Activated CD8-positive, alpha-beta memory T cell treated with anti-CD3 and anti-CD28 coated beads, Interleukin-2, amount 10 ng/mL, durations not matched to agents 7 days and 5 days (primary cell): ENCODE measurements at regions not wholly inside any gene's neighbourhood (a gene's known extent, or its start where the extent isn't known, plus 50 kb on each side); places are given as distances from the start of the nearest gene placed in this dataset.

Experiments
- ATAC-seq: fragments of 150-1000 bp; cut with Tn5 transposase; one replicate; pipeline ENCODE4 v1.10.0; 2021; ENCODE audit warnings: moderate library complexity
- CTCF ChIA-PET: fragments of 350-600 bp; sonication (Branson Sonifier 250); formaldehyde crosslinking; loops from one replicate; lab custom pipeline; 2021; ENCODE audit warnings: antibody characterized with exemption; lab: Charles Lee
- DNase-seq: peaks from one replicate; pipeline ENCODE4 v3.0.0-alpha.2; 2020
- H3K27ac Mint-ChIP-seq: one replicate; pipeline ENCODE4 v1.8.0; 2021; ENCODE audit warnings: mild to moderate bottlenecking, mixed read lengths
- H3K27me3 Mint-ChIP-seq: one replicate; pipeline ENCODE4 v1.8.0; 2021; ENCODE audit warnings: mixed read lengths
- H3K36me3 Mint-ChIP-seq: one replicate; pipeline ENCODE4 v1.8.0; 2021; ENCODE audit warnings: mild to moderate bottlenecking, mixed read lengths
- H3K4me1 Mint-ChIP-seq: one replicate; pipeline ENCODE4 v1.8.0; 2021; ENCODE audit warnings: mixed read lengths
- H3K4me3 Mint-ChIP-seq: one replicate; pipeline ENCODE4 v1.8.0; 2021; ENCODE audit warnings: mild to moderate bottlenecking, moderate library complexity, mixed read lengths
- H3K9me3 Mint-ChIP-seq: one replicate; pipeline ENCODE4 v1.8.0; 2022; ENCODE audit warnings: low read depth, mixed read lengths

GRCh38 chr14:98172243-98172778 is 1099.7 kb downstream of the BCL11B start:
- CTCF ChIA-PET: interaction anchor here (0.8 to 2.6 kb wide), 9 partner anchors 10 to 144 kb away, joined by 3 to 14 read pairs (median 5); no protein-coding TSS in a partner anchor
- no peaks in the 10 kb centered on the region for H3K27me3 Mint-ChIP-seq
- H3K27ac Mint-ChIP-seq: peak overlapping the region; percentile 89
- peaks cover 87% of the 10 kb centered on the region for H3K4me1 Mint-ChIP-seq
- DNase-seq (no peak), ATAC-seq (no peak)
- H3K9me3 Mint-ChIP-seq: peaks cover 2% of the 10 kb centered on the region
- no peak overlapping the region for H3K4me3 Mint-ChIP-seq
- peaks cover 16% of the 10 kb centered on the region for H3K36me3 Mint-ChIP-seq

GRCh38 chr14:98173305-98173704 is 1098.7 kb downstream of the BCL11B start:
- CTCF ChIA-PET: interaction anchor here (0.5 to 2.6 kb wide), 9 partner anchors 9 to 367 kb away, joined by 3 to 14 read pairs (median 5); no protein-coding TSS in a partner anchor
- H3K27ac Mint-ChIP-seq: peak overlapping the region; percentile 89
- H3K27me3 Mint-ChIP-seq: no peaks in the 10 kb centered on the region
- peaks cover 13% of the 10 kb centered on the region for H3K36me3 Mint-ChIP-seq
- ATAC-seq: peak; percentile 8
- peaks cover 2% of the 10 kb centered on the region for H3K9me3 Mint-ChIP-seq
- peak; percentile 65 for DNase-seq
- H3K4me1 Mint-ChIP-seq: peaks cover 86% of the 10 kb centered on the region
- peak overlapping the region; percentile 30 for H3K4me3 Mint-ChIP-seq

- Mint-ChIP-seq H3K36me3 (peaks cover 6% of the 10 kb centered on the region), H3K27ac (peak overlapping the region; percentile 89), H3K4me3 (no peak overlapping the region), H3K4me1 (peaks cover 82% of the 10 kb centered on the region), H3K9me3 (no peaks in the 10 kb centered on the region), H3K27me3 (no peaks in the 10 kb centered on the region)
- DNase-seq (peak; percentile 64), ATAC-seq (peak; percentile 35)
- CTCF ChIA-PET: interaction anchor here (1.1 to 2.6 kb wide), 7 partner anchors 8 to 72 kb away, joined by 3 to 14 read pairs (median 6); no protein-coding TSS in a partner anchor
These were observed 1098.0 kb downstream of the BCL11B start for GRCh38 chr14:98174041-98174440.

- CTCF ChIA-PET: interaction anchor here (1.0 to 2.1 kb wide), 8 partner anchors 10 to 198 kb away, joined by 3 to 27 read pairs (median 6); no protein-coding TSS in a partner anchor
- H3K4me3 Mint-ChIP-seq: peak overlapping the region; percentile 2
- no peaks in the 10 kb centered on the region for H3K36me3 Mint-ChIP-seq
- H3K9me3 Mint-ChIP-seq: no peaks in the 10 kb centered on the region
- no peak for DNase-seq
- H3K4me1 Mint-ChIP-seq: peaks cover 77% of the 10 kb centered on the region
- H3K27ac Mint-ChIP-seq: peak overlapping the region; percentile 89
- ATAC-seq: no peak
- H3K27me3 Mint-ChIP-seq: no peaks in the 10 kb centered on the region
These were observed 1096.6 kb downstream of the BCL11B start for GRCh38 chr14:98175436-98175835.

GRCh38 chr14:98175881-98176280 is 1096.1 kb downstream of the BCL11B start:
- Mint-ChIP-seq H3K27ac (peak overlapping the region; percentile 89), H3K27me3 (no peaks in the 10 kb centered on the region), H3K4me3 (peak overlapping the region; percentile 4), H3K9me3 (no peaks in the 10 kb centered on the region), H3K36me3 (no peaks in the 10 kb centered on the region), H3K4me1 (peaks cover 78% of the 10 kb centered on the region)
- DNase-seq: no peak
- CTCF ChIA-PET: interaction anchor here (1.0 to 2.1 kb wide), 6 partner anchors 10 to 198 kb away, joined by 4 to 27 read pairs (median 6); no protein-coding TSS in a partner anchor
- no peak for ATAC-seq

- H3K9me3 Mint-ChIP-seq: no peaks in the 10 kb centered on the region
- ATAC-seq (no peak), DNase-seq (no peak)
- H3K36me3 Mint-ChIP-seq: no peaks in the 10 kb centered on the region
- CTCF ChIA-PET: no interaction called here
- peaks cover 79% of the 10 kb centered on the region for H3K4me1 Mint-ChIP-seq
- H3K27me3 Mint-ChIP-seq: no peaks in the 10 kb centered on the region
- peak overlapping the region; percentile 89 for H3K27ac Mint-ChIP-seq
- no peak overlapping the region for H3K4me3 Mint-ChIP-seq
These were observed 1095.1 kb downstream of the BCL11B start for GRCh38 chr14:98176892-98177291.

GRCh38 chr14:98177551-98177950 is 1094.4 kb downstream of the BCL11B start:
- H3K36me3 Mint-ChIP-seq: no peaks in the 10 kb centered on the region
- H3K27me3 Mint-ChIP-seq: no peaks in the 10 kb centered on the region
- peak overlapping the region; percentile 89 for H3K27ac Mint-ChIP-seq
- no peaks in the 10 kb centered on the region for H3K9me3 Mint-ChIP-seq
- CTCF ChIA-PET: no interaction called here
- peaks cover 80% of the 10 kb centered on the region for H3K4me1 Mint-ChIP-seq
- DNase-seq (peak; percentile 73), ATAC-seq (peak; percentile 46)
- no peak overlapping the region for H3K4me3 Mint-ChIP-seq

GRCh38 chr14:98181241-98181640 is 1090.8 kb downstream of the BCL11B start:
- peaks cover 80% of the 10 kb centered on the region for H3K4me1 Mint-ChIP-seq

GRCh38 chr14:98181768-98182167 is 1090.2 kb downstream of the BCL11B start:
- H3K27me3 Mint-ChIP-seq: no peaks in the 10 kb centered on the region
- H3K36me3 Mint-ChIP-seq: peaks cover 7% of the 10 kb centered on the region
- CTCF ChIA-PET: interaction anchor here (1.6 kb wide), 1 partner anchor 9 kb away, joined by 6 read pairs; no protein-coding TSS in a partner anchor
- H3K9me3 Mint-ChIP-seq: no peaks in the 10 kb centered on the region
- no peak overlapping the region for H3K4me3 Mint-ChIP-seq
- H3K27ac Mint-ChIP-seq: peak overlapping the region; percentile 15
- no peak for DNase-seq
- no peak for ATAC-seq
- peaks cover 79% of the 10 kb centered on the region for H3K4me1 Mint-ChIP-seq

More at GRCh38 chr14:98181241-98181640, 1090.8 kb downstream of the BCL11B start:
- Mint-ChIP-seq H3K27me3 (no peaks in the 10 kb centered on the region), H3K27ac (no peak overlapping the region), H3K4me3 (no peak overlapping the region), H3K9me3 (no peaks in the 10 kb centered on the region), H3K36me3 (peaks cover 7% of the 10 kb centered on the region)
- DNase-seq: no peak
- ATAC-seq: no peak
- CTCF ChIA-PET: no interaction called here

- no peaks in the 10 kb centered on the region for H3K9me3 Mint-ChIP-seq
- no peak overlapping the region for H3K4me3 Mint-ChIP-seq
- DNase-seq: peak; percentile 53
- CTCF ChIA-PET: interaction anchor here (1.5 to 1.6 kb wide), 2 partner anchors 9 to 43 kb away, joined by 5 to 6 read pairs; no protein-coding TSS in a partner anchor
- ATAC-seq: peak; percentile 43
- H3K27me3 Mint-ChIP-seq: no peaks in the 10 kb centered on the region
- peaks cover 7% of the 10 kb centered on the region for H3K36me3 Mint-ChIP-seq
- H3K27ac Mint-ChIP-seq: peak overlapping the region; percentile 92
- peaks cover 79% of the 10 kb centered on the region for H3K4me1 Mint-ChIP-seq
These were observed 1089.5 kb downstream of the BCL11B start for GRCh38 chr14:98182393-98183055.

- H3K9me3 Mint-ChIP-seq: no peaks in the 10 kb centered on the region
- DNase-seq (no peak), ATAC-seq (no peak)
- CTCF ChIA-PET: interaction anchor here (1.3 to 4.8 kb wide), 4 partner anchors 8 to 44 kb away, joined by 3 to 27 read pairs (median 4); no protein-coding TSS in a partner anchor
- H3K27me3 Mint-ChIP-seq: no peaks in the 10 kb centered on the region
- peaks cover 83% of the 10 kb centered on the region for H3K4me1 Mint-ChIP-seq
- peaks cover 7% of the 10 kb centered on the region for H3K36me3 Mint-ChIP-seq
- H3K4me3 Mint-ChIP-seq: no peak overlapping the region
- H3K27ac Mint-ChIP-seq: peak overlapping the region; percentile 92
These were observed 1088.4 kb downstream of the BCL11B start for GRCh38 chr14:98183556-98183955.

- DNase-seq (no peak), ATAC-seq (no peak)
- peak overlapping the region; percentile 28 for H3K4me3 Mint-ChIP-seq
- CTCF ChIA-PET: interaction anchor here (0.9 to 4.8 kb wide), 7 partner anchors 9 to 207 kb away, joined by 3 to 27 read pairs (median 4); no protein-coding TSS in a partner anchor
- peaks cover 91% of the 10 kb centered on the region for H3K4me1 Mint-ChIP-seq
- H3K27ac Mint-ChIP-seq: peak overlapping the region; percentile 92
- H3K36me3 Mint-ChIP-seq: peaks cover 8% of the 10 kb centered on the region
- no peaks in the 10 kb centered on the region for H3K9me3 Mint-ChIP-seq
- H3K27me3 Mint-ChIP-seq: no peaks in the 10 kb centered on the region
These were observed 1087.5 kb downstream of the BCL11B start for GRCh38 chr14:98184457-98184856.

GRCh38 chr14:98185036-98185435 is 1087.0 kb downstream of the BCL11B start:
- Mint-ChIP-seq H3K9me3 (no peaks in the 10 kb centered on the region), H3K4me1 (peaks cover 92% of the 10 kb centered on the region), H3K36me3 (peaks cover 8% of the 10 kb centered on the region), H3K27ac (peak overlapping the region; percentile 92), H3K27me3 (no peaks in the 10 kb centered on the region), H3K4me3 (peak overlapping the region; percentile 28)
- no peak for ATAC-seq
- DNase-seq: no peak
- CTCF ChIA-PET: interaction anchor here (0.7 to 4.8 kb wide), 7 partner anchors 9 to 207 kb away, joined by 3 to 27 read pairs (median 5); no protein-coding TSS in a partner anchor
